Suprapubic skin (tissue), 4 donors: ENCODE measurements at regions not wholly inside any gene's neighbourhood (a gene's known extent, or its start where the extent isn't known, plus 50 kb on each side); places are given as distances from the start of the nearest gene placed in this dataset.
A peak's percentile ranks its signal among the peaks of the same experiment; 100 is the strongest.
"Not testable (repeated sequence)": the region's sequence is repeated elsewhere in the genome, so short reads cannot be mapped to it uniquely, and the experiment has no call there.

Experiments used
- DNase-seq, 2 donors: peaks; one replicate each; pipeline ENCODE4 v3.0.0-alpha.2; 2019; ENCODE audit warnings: low spot score in 2 of 2
- H3K27ac ChIP-seq: fragments of 200-600 bp; sonication (generic); one replicate; pipeline ENCODE4 v1.5.1; 2019
- H3K27me3 ChIP-seq: fragments of 200-600 bp; sonication (generic); one replicate; pipeline ENCODE4 v1.5.1; 2019
- H3K36me3 ChIP-seq: fragments of 200-600 bp; sonication (generic); one replicate; pipeline ENCODE4 v1.5.1; 2019
- H3K4me1 ChIP-seq: fragments of 200-600 bp; sonication (generic); one replicate; pipeline ENCODE4 v1.5.1; 2019
- H3K4me3 ChIP-seq: fragments of 200-600 bp; sonication (generic); one replicate; pipeline ENCODE4 v1.5.1; 2019; ENCODE audit warnings: mild to moderate bottlenecking
- H3K9me3 ChIP-seq: fragments of 200-600 bp; sonication (generic); one replicate; pipeline ENCODE4 v1.5.1; 2019
- WGBS: methylation state at CpG from one replicate; pipeline ENCODE4 v1.1.5; 2018; 5-methylcytosine and 5-hydroxymethylcytosine counted together

DNA sequence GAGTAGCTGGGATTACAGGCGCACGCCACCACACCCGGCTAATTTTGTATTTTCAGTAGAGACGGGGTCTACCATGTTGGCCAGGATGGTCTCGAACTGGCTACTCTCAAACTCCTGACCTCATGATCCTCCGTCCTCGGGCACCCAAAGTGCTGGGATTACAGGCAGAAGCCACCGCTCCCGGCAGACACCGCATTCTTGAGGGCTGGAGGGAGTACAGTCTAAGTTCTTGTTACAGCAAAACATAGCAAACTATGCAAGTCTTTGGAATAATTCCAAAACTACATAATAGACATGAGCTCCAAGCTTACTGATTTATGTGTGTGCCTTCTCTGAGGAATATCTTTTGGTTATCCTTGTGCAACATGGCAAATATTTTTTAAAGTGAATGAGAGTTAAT lies 299.1 kb upstream of the ZNF658 start:
- H3K9me3 ChIP-seq, H3K4me3 ChIP-seq, H3K27me3 ChIP-seq, H3K36me3 ChIP-seq, H3K4me1 ChIP-seq: not testable (repeated sequence)
- peak overlapping the region; percentile 29 for H3K27ac ChIP-seq
- 58% methylated on average over 8 of the region's 10 CpGs for WGBS
- DNase-seq: peak; percentile 58 to 77

DNA sequence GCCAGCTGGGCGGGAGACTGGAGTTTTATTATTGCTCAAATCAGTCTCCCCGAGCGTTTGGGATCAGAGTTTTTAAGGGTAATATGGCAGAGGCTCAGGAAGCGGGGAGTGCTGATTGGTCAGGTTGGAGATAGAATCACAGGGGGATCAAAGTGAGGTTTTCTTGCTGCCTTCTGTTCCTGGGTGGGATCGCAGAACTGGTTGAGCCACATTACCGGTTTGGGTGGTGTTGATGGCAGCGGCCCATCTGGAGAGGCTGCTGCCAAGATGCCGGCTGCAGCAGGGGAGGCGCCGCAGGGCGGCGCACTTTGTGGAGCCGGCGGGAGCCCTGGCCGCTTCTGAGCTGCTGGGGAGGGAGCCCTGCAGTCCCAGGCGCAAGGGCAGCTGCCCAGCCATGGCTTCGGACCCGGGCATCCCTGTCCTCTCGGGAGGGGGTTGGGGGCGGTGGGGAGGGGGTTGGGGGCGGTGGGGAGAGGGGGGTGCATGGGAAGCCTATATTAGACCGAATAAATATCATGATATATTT lies 268.9 kb upstream of the ZNF658 start:
- not testable (repeated sequence) for H3K4me3 ChIP-seq, H3K27ac ChIP-seq, H3K27me3 ChIP-seq, H3K36me3 ChIP-seq, H3K4me1 ChIP-seq, H3K9me3 ChIP-seq
- no CpG with 5 or more reads among the region's 22 CpGs for WGBS
- peak in 1 of 2 donors; percentile 36 for DNase-seq

DNA sequence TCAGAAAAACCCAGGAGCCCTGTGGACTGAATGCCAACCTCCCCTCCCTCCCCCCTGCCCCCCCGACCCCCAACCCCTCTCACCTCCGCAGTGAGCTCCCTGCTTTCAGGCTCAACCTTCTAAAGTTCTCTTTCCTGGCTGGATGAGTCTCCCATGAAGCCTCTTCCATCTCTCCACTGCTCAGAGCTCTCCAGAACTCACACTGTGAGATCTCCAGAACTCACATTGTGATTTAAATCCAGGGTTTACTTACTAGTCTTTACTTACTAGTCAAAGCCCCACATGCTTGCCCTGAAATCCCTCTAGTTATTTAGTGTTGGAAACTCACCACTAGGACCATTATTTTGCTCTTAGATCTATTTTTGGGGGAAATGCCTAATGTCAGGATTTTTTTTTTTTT lies 252.8 kb upstream of the ZNF658 start:
- H3K36me3 ChIP-seq, H3K4me1 ChIP-seq, H3K27me3 ChIP-seq, H3K27ac ChIP-seq, H3K9me3 ChIP-seq, H3K4me3 ChIP-seq, DNase-seq: not testable (repeated sequence)
- WGBS: no CpG with 5 or more reads among the region's 2 CpGs

DNA sequence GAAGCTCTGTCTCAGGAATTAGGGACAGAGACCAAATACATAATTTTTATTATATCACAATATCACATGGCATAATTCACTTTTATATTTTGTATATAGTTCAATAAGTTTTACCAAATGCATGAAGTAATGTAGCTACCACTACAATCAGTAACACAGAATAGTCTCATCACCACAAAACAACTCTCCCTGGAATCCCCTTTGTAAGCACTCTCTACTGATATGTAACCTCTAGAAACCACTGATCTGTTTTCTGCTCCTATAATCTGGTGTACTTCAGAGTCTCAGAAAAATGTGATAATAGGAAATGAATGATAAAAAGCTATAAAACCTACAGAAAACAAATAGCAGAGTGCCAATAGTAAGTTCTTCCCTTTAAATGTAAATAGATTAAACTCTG lies 210.3 kb upstream of the ZNF658 start:
- not testable (repeated sequence) for H3K9me3 ChIP-seq, H3K27me3 ChIP-seq

DNA sequence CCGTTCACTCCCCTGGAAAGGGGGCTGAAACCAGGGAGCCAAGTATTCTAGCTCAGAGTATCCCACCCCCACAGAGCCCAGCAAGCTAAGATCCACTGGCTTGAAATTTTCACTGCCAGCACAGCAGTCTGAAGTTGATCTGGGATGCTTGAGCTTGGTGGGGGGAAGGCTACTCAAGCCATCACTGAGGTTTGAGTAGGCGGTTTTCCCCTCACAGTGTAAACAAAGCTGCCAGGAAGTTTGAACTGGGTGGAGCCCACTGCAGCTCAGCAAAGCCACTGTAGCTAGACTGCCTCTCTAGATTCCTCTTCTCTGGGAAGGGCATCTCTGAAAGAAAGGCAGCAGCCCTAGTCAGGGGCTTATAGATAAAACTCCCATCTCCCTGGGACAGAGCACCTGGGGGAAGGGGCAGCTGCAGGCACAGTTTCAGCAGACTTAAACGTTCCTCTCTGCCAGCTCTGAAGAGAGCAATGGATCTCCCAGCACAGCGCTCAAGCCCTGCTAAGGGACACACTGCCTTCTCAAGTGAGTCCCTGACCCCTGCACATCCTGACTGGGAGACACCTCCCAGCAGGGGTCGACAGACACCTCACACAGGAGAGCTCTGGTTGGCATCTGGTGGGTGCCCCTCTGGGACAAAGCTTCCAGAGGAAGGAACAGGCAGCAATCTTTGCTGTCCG lies 204.8 kb upstream of the ZNF658 start:
- H3K9me3 ChIP-seq, H3K4me1 ChIP-seq, H3K27me3 ChIP-seq, DNase-seq, H3K27ac ChIP-seq, H3K36me3 ChIP-seq, H3K4me3 ChIP-seq: not testable (repeated sequence)
- no CpG with 5 or more reads among the region's 6 CpGs for WGBS

More for the DNA sequence above, 210.3 kb upstream of the ZNF658 start:
- not testable (repeated sequence) for H3K4me3 ChIP-seq, H3K36me3 ChIP-seq, H3K27ac ChIP-seq, H3K4me1 ChIP-seq, DNase-seq

DNA sequence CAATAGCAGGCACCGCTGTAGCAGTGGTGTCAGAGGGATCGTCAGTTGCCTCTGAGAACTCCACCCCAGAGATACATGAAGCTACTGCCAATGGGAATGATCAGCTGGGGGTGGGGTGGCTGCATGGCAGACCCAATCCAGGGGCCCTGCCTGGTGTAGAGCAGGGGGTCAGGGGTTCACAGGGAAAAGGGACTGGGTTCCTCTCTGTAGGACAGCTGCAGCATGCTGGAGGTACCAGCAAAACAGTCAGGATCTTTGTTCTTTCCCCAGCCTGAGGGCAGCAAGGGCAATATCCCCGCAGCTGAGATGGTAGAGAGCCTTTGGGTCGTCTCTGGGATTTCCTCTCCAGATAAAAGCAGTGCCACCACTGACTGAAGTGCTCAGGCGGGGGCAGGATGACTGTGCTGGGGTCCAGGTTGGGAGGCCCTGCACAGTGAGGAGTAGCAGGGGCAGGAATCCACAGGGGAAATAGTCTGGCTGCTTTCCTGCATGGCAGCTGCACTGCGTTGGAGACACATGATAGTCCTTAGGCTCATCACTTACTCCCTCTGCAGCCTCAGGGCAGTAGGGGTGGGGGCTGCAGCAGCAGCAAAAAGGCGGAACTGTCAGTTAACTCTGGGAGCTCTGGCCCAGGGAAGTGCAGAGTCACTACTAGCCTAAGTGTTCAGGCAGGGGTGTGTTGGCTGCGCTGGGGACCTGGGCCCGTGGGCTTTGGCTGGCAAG lies 203.0 kb upstream of the ZNF658 start:
- H3K9me3 ChIP-seq, H3K4me3 ChIP-seq, H3K4me1 ChIP-seq, H3K36me3 ChIP-seq, H3K27ac ChIP-seq, DNase-seq, H3K27me3 ChIP-seq: not testable (repeated sequence)
- WGBS: no CpG with 5 or more reads among the region's 9 CpGs

DNA sequence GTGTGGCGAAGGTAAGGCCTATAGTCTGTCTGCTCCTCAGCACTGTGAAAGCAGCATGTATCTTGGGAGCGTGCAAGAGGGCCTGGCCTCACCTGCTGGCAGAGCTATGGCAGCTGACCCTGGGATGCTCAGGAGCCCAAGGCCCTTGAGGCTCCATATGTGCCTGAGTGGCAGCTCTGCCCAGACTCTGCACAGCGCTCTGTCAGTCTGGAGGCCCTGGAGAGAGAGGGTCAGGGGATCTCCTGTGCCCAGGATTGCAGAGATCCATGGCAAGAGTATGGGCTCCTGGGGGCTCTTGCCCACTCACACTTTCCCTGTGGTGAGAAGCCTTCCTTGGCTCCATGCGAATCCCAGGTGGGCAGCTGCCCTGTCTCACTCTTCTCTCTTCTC lies 202.5 kb upstream of the ZNF658 start:
- H3K9me3 ChIP-seq, H3K27me3 ChIP-seq, H3K36me3 ChIP-seq, H3K4me1 ChIP-seq, H3K4me3 ChIP-seq, H3K27ac ChIP-seq, DNase-seq: not testable (repeated sequence)
- WGBS: no CpG with 5 or more reads among the region's 4 CpGs

DNA sequence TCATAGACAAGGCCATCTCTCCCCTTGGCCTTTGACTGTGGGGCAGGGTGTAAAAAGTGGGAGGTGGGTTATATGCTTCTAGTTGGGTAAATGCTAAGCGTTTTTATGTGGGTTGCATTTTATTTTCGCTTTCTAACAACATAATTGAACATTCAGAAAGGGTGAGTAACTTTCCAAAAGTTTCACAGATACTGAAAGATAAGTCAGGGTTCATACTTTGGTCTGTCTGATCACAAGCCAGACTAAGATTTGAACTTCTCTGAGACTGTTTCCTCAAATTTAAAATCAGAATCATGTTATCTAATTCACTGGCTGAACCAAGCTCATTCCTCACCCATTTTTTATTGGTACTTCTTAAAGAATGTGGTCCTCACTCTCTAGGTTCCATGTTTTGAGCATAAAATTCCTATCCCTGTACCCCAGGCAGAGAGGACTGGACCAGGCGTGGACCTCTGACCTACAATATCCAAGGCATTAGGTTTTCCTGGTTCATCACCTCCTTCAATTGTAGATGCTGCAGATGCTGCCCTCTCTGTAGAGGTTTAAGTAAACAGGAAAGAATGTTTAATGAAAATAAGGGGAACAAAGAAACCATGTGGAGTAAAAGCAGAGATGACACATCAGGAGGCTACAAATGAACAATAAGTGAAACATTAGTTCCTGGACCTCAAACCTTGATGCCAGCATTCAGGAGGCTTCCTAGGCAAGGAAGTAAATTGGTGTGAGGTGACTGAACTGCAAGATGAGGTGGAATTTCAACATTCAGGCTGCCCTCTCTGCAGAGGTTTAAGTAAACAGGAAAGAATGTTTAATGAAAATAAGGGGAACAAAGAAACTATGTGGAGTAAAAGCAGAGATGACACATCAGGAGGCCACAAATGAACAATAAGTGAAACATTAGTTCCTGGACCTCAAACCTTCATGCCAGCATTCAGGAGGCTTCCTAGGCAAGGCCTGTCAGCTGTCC lies 198.8 kb upstream of the ZNF658 start:
- not testable (repeated sequence) for H3K36me3 ChIP-seq, H3K4me3 ChIP-seq, H3K9me3 ChIP-seq, DNase-seq, H3K27ac ChIP-seq, H3K27me3 ChIP-seq, H3K4me1 ChIP-seq
- 100% methylated on average over 1 of the region's 3 CpGs for WGBS

DNA sequence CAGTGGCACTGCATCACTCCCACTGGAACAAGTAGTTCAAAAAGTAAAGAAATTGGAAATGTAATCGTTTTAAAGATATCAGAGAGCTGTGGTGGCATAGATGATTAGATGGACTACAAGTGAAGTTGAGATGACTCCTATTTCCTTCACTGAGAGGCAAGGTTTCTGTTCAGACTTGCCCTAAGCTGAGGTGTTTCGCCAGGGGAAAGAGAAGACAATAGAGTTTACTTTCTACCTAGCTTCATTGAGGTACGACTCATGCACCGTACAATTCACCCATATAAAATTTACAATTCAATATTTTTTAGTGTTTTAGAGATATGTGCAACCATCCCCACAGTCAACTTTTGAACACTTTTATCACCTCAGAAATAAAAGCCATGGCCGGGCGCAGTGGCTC lies 189.0 kb upstream of the ZNF658 start:
- not testable (repeated sequence) for H3K36me3 ChIP-seq, H3K4me3 ChIP-seq, H3K27ac ChIP-seq, DNase-seq, H3K9me3 ChIP-seq, H3K4me1 ChIP-seq, H3K27me3 ChIP-seq
- no CpG with 5 or more reads among the region's 6 CpGs for WGBS

DNA sequence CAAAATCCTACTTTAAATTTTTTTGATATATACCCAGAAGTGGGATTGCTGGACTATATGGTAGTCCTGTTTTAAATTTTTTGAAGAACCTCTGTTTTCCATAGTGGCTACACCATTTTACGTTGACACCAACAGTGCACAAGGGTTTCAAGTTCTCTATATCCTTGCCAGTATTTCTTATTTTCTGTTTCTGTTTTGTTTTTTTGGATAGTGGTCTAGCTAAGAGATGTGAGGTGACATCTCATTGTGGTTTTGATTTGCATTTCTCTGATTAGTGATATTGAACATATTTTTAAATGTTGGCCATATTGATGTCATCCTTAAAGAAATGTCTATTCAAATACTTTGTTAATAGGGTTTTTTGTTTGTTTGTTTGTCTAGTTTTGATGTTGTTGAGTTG lies 187.7 kb upstream of the ZNF658 start:
- not testable (repeated sequence) for H3K4me1 ChIP-seq, H3K27ac ChIP-seq, H3K27me3 ChIP-seq, H3K36me3 ChIP-seq, DNase-seq, H3K9me3 ChIP-seq, H3K4me3 ChIP-seq
- WGBS: no CpG with 5 or more reads among the region's 1 CpG

DNA sequence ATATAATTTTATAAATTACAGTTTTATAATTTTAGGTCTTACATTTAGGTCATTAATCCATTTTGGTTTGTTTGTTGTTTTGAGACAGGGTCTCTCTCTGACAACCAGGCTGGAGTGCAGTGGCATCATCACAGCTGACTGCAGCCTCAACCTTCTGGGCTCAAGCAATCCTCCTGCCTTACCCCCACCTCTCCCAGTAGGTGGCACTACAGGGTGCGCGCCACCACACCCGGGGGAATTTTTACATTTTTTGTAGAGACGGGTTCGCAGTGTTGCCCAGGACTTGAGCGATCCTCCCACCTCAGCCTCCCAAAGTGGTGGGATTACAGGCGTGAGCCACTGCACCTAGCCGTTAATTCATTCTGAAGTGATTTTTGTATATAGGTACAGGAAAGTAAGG lies 187.0 kb upstream of the ZNF658 start:
- not testable (repeated sequence) for H3K27ac ChIP-seq, H3K4me3 ChIP-seq, H3K9me3 ChIP-seq, H3K36me3 ChIP-seq, H3K27me3 ChIP-seq, DNase-seq, H3K4me1 ChIP-seq
- WGBS: no CpG with 5 or more reads among the region's 8 CpGs

DNA sequence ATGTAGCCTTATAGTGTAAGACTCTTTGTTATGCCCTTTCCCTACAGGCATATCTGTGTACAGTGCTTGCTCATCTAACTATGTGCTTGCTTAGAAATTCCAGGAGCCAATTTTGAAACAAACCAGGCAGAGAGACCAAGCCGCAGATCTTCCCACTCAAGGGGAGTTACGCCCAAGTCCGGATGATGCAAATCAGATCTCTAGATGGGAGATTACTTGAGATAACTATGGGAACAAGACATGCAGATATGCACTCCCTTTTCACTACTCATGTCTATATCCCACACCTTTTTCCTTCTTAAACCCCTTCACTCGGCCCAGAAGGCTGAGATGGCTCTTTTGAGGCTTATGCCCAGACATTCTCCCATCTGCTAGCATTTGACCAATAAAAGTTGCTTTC lies 179.7 kb upstream of the ZNF658 start:
- not testable (repeated sequence) for H3K4me3 ChIP-seq, H3K9me3 ChIP-seq, H3K36me3 ChIP-seq, H3K4me1 ChIP-seq, H3K27ac ChIP-seq, H3K27me3 ChIP-seq, DNase-seq
- WGBS: no CpG with 5 or more reads among the region's 4 CpGs

DNA sequence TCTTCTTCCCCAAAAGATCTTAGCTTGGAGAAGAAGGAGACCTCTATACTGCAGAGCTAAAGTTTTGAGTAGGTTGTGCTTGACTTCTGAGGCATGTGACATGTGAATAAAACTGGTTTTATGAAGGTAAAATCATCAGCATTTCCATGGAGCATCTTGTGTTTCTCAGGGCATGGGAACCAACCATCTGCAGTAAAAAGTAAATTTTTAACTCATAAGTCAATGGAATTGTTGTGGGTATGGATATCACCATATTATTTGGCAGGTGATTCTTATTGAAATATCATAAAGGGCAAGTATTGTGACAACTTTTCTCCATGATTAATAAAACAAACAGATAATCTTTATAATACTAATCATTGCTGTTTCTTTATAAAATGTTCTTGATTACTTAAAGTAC lies 173.0 kb upstream of the ZNF658 start:
- not testable (repeated sequence) for H3K27ac ChIP-seq, H3K27me3 ChIP-seq, H3K9me3 ChIP-seq, H3K4me3 ChIP-seq, H3K4me1 ChIP-seq, DNase-seq, H3K36me3 ChIP-seq

DNA sequence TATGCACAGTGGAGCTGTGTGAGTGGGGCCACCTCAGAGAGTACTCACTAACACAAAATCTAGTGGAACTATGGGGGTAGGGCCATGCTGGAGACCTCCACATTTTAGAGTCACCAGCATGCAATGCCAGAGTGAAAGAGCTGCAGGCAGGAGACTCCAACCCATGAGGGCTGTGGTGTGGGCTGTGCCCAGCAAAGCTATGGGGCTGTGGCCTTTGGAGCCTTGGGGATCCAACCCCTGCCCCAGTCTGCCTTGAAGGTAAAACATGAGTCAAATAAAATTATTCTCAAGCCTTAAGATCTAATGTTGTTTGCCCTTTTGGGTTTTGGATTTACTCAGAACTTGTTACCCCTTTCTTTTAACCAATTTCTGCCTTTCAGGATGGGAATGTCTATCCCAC lies 163.8 kb upstream of the ZNF658 start:
- not testable (repeated sequence) for DNase-seq, H3K36me3 ChIP-seq, H3K27me3 ChIP-seq, H3K9me3 ChIP-seq, H3K4me3 ChIP-seq, H3K27ac ChIP-seq, H3K4me1 ChIP-seq
